ENCODE measurements at regions not wholly inside any gene's neighbourhood (a gene's known extent, or its start where the extent isn't known, plus 50 kb on each side); places are given as distances from the start of the nearest gene placed in this dataset.

- no peak overlapping the region for H2BK20ac ChIP-seq (ENCODE audit: low read depth, low read length, poor library complexity, severe bottlenecking)
Measured at GRCh38 chr5:64019746-64020145, 57.5 kb upstream of the HTR1A start.

More at GRCh38 chr5:64019746-64020145, 57.5 kb upstream of the HTR1A start:
- no peak overlapping the region for H2AFZ ChIP-seq (ENCODE audit: low read length)
- H3K9me3 ChIP-seq (ENCODE audit: control insufficient read depth, low read depth, low read length), result no peaks in the 10 kb centered on the region
- TF ChIP-seq CTCF (conservative IDR thresholded peaks at IDR 0.05), result no peak
- no peak overlapping the region for H2AK5ac ChIP-seq (ENCODE audit: insufficient read length, low read length)
- no peak overlapping the region for H3K4me2 ChIP-seq (ENCODE audit: insufficient read depth, insufficient read length, low read length)
- H3K27ac ChIP-seq (ENCODE audit: insufficient read length, low read depth, low read length), result no peak overlapping the region
- no peak overlapping the region for H3K4ac ChIP-seq (ENCODE audit: low read depth, low read length)
- no peaks in the 10 kb centered on the region for H3K79me2 ChIP-seq (ENCODE audit: insufficient read depth, low read length)
- WGBS (ENCODE audit: extremely low coverage, insufficient read length, low lambda C conversion rate), result no CpG with 5 or more reads among the region's 2 CpGs
- no peak overlapping the region for H3K4me3 Mint-ChIP-seq
- H3K18ac ChIP-seq (ENCODE audit: insufficient read length, low read depth, low read length), result no peak overlapping the region
- no peak overlapping the region for H2BK12ac ChIP-seq (ENCODE audit: insufficient read length, low read depth, low read length)
- H2BK120ac ChIP-seq (ENCODE audit: low read depth, low read length, poor library complexity, severe bottlenecking), result no peak overlapping the region
- no peaks in the 10 kb centered on the region for H4K20me1 ChIP-seq (ENCODE audit: control insufficient read depth, insufficient read depth, insufficient read length)
- no peak overlapping the region for H4K5ac ChIP-seq (ENCODE audit: insufficient read length, low read depth, low read length)
- no peaks in the 10 kb centered on the region for H3K23me2 ChIP-seq (ENCODE audit: insufficient read length, low read depth, low read length, poor library complexity, severe bottlenecking)
- H3K56ac ChIP-seq (ENCODE audit: insufficient read length, low read depth, low read length), result no peak overlapping the region
- H4K8ac ChIP-seq (replicated peaks; ENCODE audit: insufficient read length, low read depth, low read length), result no peak overlapping the region
- H3K4me1 Mint-ChIP-seq, result peaks cover 5 to 6% of the 10 kb centered on the region in 2 experiments; a peak in 3 of 4 replicates
- no peaks in the 10 kb centered on the region for H3K9me3 Mint-ChIP-seq
- H3K14ac ChIP-seq (ENCODE audit: insufficient read depth, low read length), result no peak overlapping the region
- no peak for DNase-seq
- H3T11ph ChIP-seq (ENCODE audit: low read length), result no peak overlapping the region
- no peak overlapping the region for H2BK15ac ChIP-seq (ENCODE audit: low read depth, low read length)
- H2BK5ac ChIP-seq (ENCODE audit: insufficient read length, low read length), result no peak overlapping the region
- no peaks in the 10 kb centered on the region for H3K27me3 ChIP-seq (ENCODE audit: insufficient read depth, low read length)
- H3K23ac ChIP-seq (ENCODE audit: insufficient read length, low read depth, low read length), result no peak overlapping the region
- H3K27me3 Mint-ChIP-seq (ENCODE audit: low read depth), result no peaks in the 10 kb centered on the region
- H3K79me1 ChIP-seq (ENCODE audit: insufficient read depth, low read depth, low read length, poor library complexity, severe bottlenecking), result no peaks in the 10 kb centered on the region
- H4K91ac ChIP-seq (ENCODE audit: insufficient read length, low read depth, low read length), result no peak overlapping the region
- no peak overlapping the region for H3K9ac ChIP-seq (ENCODE audit: extremely low read depth, insufficient read length, low read length)
- H3K27ac Mint-ChIP-seq, result 0 out of 7 replicates have a peak overlapping the region, but pooled peaks of 1 of the 3 experiments have one; percentile 31
- H3K4me1 ChIP-seq (ENCODE audit: insufficient read depth, low read length), result no peaks in the 10 kb centered on the region
- no peaks in the 10 kb centered on the region for H3K36me3 Mint-ChIP-seq (ENCODE audit: insufficient read depth in 1 of 3, low read depth in 3 of 3)

Data from H9 (cell line).